Gastroesophageal sphincter (tissue), 4 donors: ENCODE measurements at regions not wholly inside any gene's neighbourhood (a gene's known extent, or its start where the extent isn't known, plus 50 kb on each side); places are given as distances from the start of the nearest gene placed in this dataset.

Experiments used
- ATAC-seq: fragments of 150-250 bp; one replicate; pipeline ENCODE4 v1.9.1; 2016; ENCODE audit warnings: mild to moderate bottlenecking, moderate library complexity
- H3K27ac ChIP-seq, 4 donors: fragments of 200-600 bp; sonication (generic) in 3 of 4; 1 replicate in 3 of 4; 2 replicates in 1 of 4; pipeline ENCODE4 v1.5.1; 2016 to 2019
- H3K27me3 ChIP-seq: fragments of 200-600 bp; sonication (generic); one replicate; pipeline ENCODE4 v1.5.1; 2019
- H3K36me3 ChIP-seq, 2 donors: fragments of 200-600 bp; sonication (generic); one replicate each; pipeline ENCODE4 v1.5.1; 2019; ENCODE audit warnings: control low read depth in 1 of 2
- H3K4me1 ChIP-seq, 3 donors: fragments of 200-600 bp; sonication (generic); 1 replicate in 2 of 3; 2 replicates in 1 of 3; pipeline ENCODE4 v1.5.1; 2016 to 2019; ENCODE audit warnings: control low read depth in 2 of 3
- H3K4me3 ChIP-seq, 2 donors: fragments of 200-600 bp; sonication (generic); one replicate each; pipeline ENCODE4 v1.5.1; 2019; ENCODE audit warnings: mild to moderate bottlenecking in 1 of 2, moderate library complexity in 1 of 2
- H3K9me3 ChIP-seq, 3 donors: fragments of 200-600 bp; sonication (generic); one replicate each; pipeline ENCODE4 v1.5.1; 2017 to 2019; ENCODE audit warnings: control low read depth in 2 of 3
- CTCF ChIP-seq, 4 experiments: fragments of 200-600 bp in 2 of 4; fragments of 450-650 bp in 2 of 4; sonication (generic) in 1 of 4; IDR thresholded peaks; one replicate each; pipeline ENCODE4 v1.5.1; 2017 to 2019; ENCODE audit warnings: antibody characterized with exemption in 4 of 4, mild to moderate bottlenecking in 2 of 4, moderate library complexity in 2 of 4
- EP300 ChIP-seq: sonication (generic); formaldehyde crosslinking; IDR thresholded peaks from one replicate; pipeline ENCODE4 v1.6.1; 2017; ENCODE audit warnings: antibody characterized with exemption, mild to moderate bottlenecking
- POLR2A ChIP-seq, 2 donors: fragments of 450-650 bp; IDR thresholded peaks; one replicate each; pipeline ENCODE4 v1.6.1; 2017; ENCODE audit warnings: antibody characterized with exemption in 2 of 2, mild to moderate bottlenecking in 2 of 2, moderate library complexity in 1 of 2
- POLR2AphosphoS5 ChIP-seq: sonication (generic); formaldehyde crosslinking; IDR thresholded peaks from one replicate; pipeline ENCODE4 v1.6.1; 2017; ENCODE audit warnings: antibody characterized with exemption
- WGBS, 2 donors: methylation state at CpG; one replicate each; pipeline ENCODE4 v1.1.5; 2018; ENCODE audit warnings: low coverage in 1 of 2; 5-methylcytosine and 5-hydroxymethylcytosine counted together

- no peaks in the 10 kb centered on the region for H3K27me3 ChIP-seq
- no peak overlapping the region for H3K27ac ChIP-seq
- H3K9me3 ChIP-seq, result no peaks in the 10 kb centered on the region
- ATAC-seq, result no peak
- WGBS, 2 donors, result 53 to 68% methylated on average over 3 of the region's 3 CpGs
- TF ChIP-seq POLR2A (IDR thresholded peaks at IDR 0.05) (no peak), CTCF (IDR thresholded peaks at IDR 0.05) (no peak), POLR2AphosphoS5 (no peak), EP300 (no peak)
- no peaks in the 10 kb centered on the region for H3K36me3 ChIP-seq
- H3K4me1 ChIP-seq, result no peaks in the 10 kb centered on the region
- no peak overlapping the region for H3K4me3 ChIP-seq
Measured at GRCh38 chr5:125301711-125302110, 555.3 kb upstream of the ZNF608 start.

- H3K27me3 ChIP-seq, result no peaks in the 10 kb centered on the region
- H3K9me3 ChIP-seq, result no peaks in the 10 kb centered on the region
- no peaks in the 10 kb centered on the region for H3K36me3 ChIP-seq
- TF ChIP-seq POLR2A (IDR thresholded peaks at IDR 0.05) (no peak), EP300 (no peak)
- no peak for ATAC-seq
- WGBS, 2 donors, result 83 to 86% methylated on average over 3 to 4 of the region's 4 CpGs
- H3K4me1 ChIP-seq, result no peaks in the 10 kb centered on the region
- no peak overlapping the region for H3K27ac ChIP-seq
- H3K4me3 ChIP-seq, result no peak overlapping the region
Measured at GRCh38 chr5:125302577-125302976, 556.1 kb upstream of the ZNF608 start.

GRCh38 chr5:125306741-125307140, 560.3 kb upstream of the ZNF608 start:
- Histone ChIP-seq H3K4me3 (no peak overlapping the region), H3K27ac (no peak overlapping the region), H3K4me1 (peaks cover 0 to 3% (median 0%) of the 10 kb centered on the region in 3 donors), H3K36me3 (no peaks in the 10 kb centered on the region), H3K27me3 (no peaks in the 10 kb centered on the region), H3K9me3 (no peaks in the 10 kb centered on the region)
- ATAC-seq, result no peak
- no peak for TF ChIP-seq EP300
- no peak for TF ChIP-seq POLR2A (IDR thresholded peaks at IDR 0.05)
- TF ChIP-seq CTCF (IDR thresholded peaks at IDR 0.05), result no peak
- no peak for TF ChIP-seq POLR2AphosphoS5
- 93 to 100% methylated on average over 3 of the region's 3 CpGs for WGBS, 2 donors

- no peak overlapping the region for H3K4me3 ChIP-seq
- no peak for ATAC-seq
- H3K9me3 ChIP-seq, result no peaks in the 10 kb centered on the region
- peaks cover 0 to 3% (median 0%) of the 10 kb centered on the region in 3 donors for H3K4me1 ChIP-seq
- TF ChIP-seq POLR2AphosphoS5 (no peak), CTCF (IDR thresholded peaks at IDR 0.05) (no peak), POLR2A (IDR thresholded peaks at IDR 0.05) (no peak), EP300 (no peak)
- H3K27ac ChIP-seq, result no peak overlapping the region
- no peaks in the 10 kb centered on the region for H3K36me3 ChIP-seq
- no peaks in the 10 kb centered on the region for H3K27me3 ChIP-seq
Measured at GRCh38 chr5:125310749-125311148, 564.3 kb upstream of the ZNF608 start.

DNA sequence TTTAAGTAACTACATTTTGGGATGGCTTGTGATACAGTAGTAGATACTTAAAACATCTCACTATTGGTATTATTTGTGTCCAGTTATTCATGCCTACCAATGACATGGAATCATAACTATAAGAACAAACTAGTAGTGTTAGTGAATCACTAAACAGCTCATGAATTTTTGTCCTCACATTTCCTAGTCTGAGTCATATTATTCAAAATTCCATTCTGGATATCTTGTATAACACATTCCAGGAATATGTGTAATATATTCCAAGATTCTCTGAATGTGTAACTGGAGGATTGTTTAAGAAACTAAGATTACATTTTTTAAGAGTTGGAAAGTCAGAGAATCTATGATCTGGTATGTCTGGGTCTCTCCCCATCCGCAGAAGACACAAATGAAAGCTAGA, 565.3 kb upstream of the ZNF608 start:
- H3K4me1 ChIP-seq, result peaks cover 0 to 3% (median 0%) of the 10 kb centered on the region in 3 donors
- ATAC-seq, result peak; percentile 60
- no peaks in the 10 kb centered on the region for H3K36me3 ChIP-seq
- peak overlapping the region in 2 of 4 donors; percentile 54 to 66 for H3K27ac ChIP-seq
- TF ChIP-seq EP300, result no peak
- TF ChIP-seq POLR2AphosphoS5, result peak; percentile 8
- H3K27me3 ChIP-seq, result no peaks in the 10 kb centered on the region
- H3K9me3 ChIP-seq, result no peaks in the 10 kb centered on the region
- WGBS, 2 donors, result 21 to 25% methylated on average over 1 of the region's 1 CpG
- H3K4me3 ChIP-seq, result no peak overlapping the region

- H3K4me3 ChIP-seq, result no peak overlapping the region
- WGBS, 2 donors, result no CpG with 5 or more reads among the region's 4 CpGs
- no peak for ATAC-seq
Measured at GRCh38 chr5:125313555-125313954, 567.1 kb upstream of the ZNF608 start.

More at GRCh38 chr5:125313555-125313954, 567.1 kb upstream of the ZNF608 start:
- peaks cover 0 to 3% (median 0%) of the 10 kb centered on the region in 3 donors for H3K4me1 ChIP-seq
- H3K9me3 ChIP-seq, result no peaks in the 10 kb centered on the region
- H3K36me3 ChIP-seq, result no peaks in the 10 kb centered on the region
- no peak overlapping the region for H3K27ac ChIP-seq
- TF ChIP-seq EP300 (no peak), POLR2AphosphoS5 (no peak), POLR2A (IDR thresholded peaks at IDR 0.05) (no peak), CTCF (IDR thresholded peaks at IDR 0.05) (no peak)
- no peaks in the 10 kb centered on the region for H3K27me3 ChIP-seq
